Astrocyte of the spinal cord (primary cell): ENCODE measurements at regions not wholly inside any gene's neighbourhood (a gene's known extent, or its start where the extent isn't known, plus 50 kb on each side); places are given as distances from the start of the nearest gene placed in this dataset.

Source experiments
- DNase-seq: peaks from one replicate; pipeline ENCODE4 v3.0.0; 2011; ENCODE audit warnings: low read depth, low spot score
- H3K4me3 ChIP-seq: 2 replicates; pipeline ENCODE4 v1.5.1; 2011; ENCODE audit warnings: low read depth, mild to moderate bottlenecking, low read length, moderate library complexity
- CTCF ChIP-seq: IDR thresholded peaks from 2 replicates; pipeline ENCODE4 v1.5.1; 2012; ENCODE audit warnings: low read depth, mild to moderate bottlenecking, low read length, inconsistent platforms
- in situ Hi-C: cut with HindIII; loops from 2 replicates; pipeline ENCODE4 v1.10.0; 2017; ENCODE audit warnings: low sequenced_read_pairs

- H3K4me3 ChIP-seq: no peak overlapping the region
- in situ Hi-C loops: no loop called here
- DNase-seq: no peak
- TF ChIP-seq CTCF: no peak
These were observed 294.9 kb upstream of the ATP5MC3 start for GRCh38 chr2:175476374-175476773.

- in situ Hi-C loops: no loop called here
- TF ChIP-seq CTCF: no peak
- H3K4me3 ChIP-seq: no peak overlapping the region
- no peak for DNase-seq
These were observed 293.6 kb upstream of the ATP5MC3 start for GRCh38 chr2:175475130-175475529.

- no peak for DNase-seq
- in situ Hi-C loops: no loop called here
- TF ChIP-seq CTCF: no peak
- H3K4me3 ChIP-seq: no peak overlapping the region
These were observed 287.1 kb upstream of the ATP5MC3 start for GRCh38 chr2:175468431-175469098.

- TF ChIP-seq CTCF: no peak
- no peak for DNase-seq
- H3K4me3 ChIP-seq: no peak overlapping the region
- in situ Hi-C loops: no loop called here
These were observed 283.6 kb upstream of the ATP5MC3 start for GRCh38 chr2:175465101-175465500.

- no peak for TF ChIP-seq CTCF
- H3K4me3 ChIP-seq: no peak overlapping the region
- no peak for DNase-seq
- in situ Hi-C loops: no loop called here
These were observed 282.8 kb upstream of the ATP5MC3 start for GRCh38 chr2:175464311-175464670.

GRCh38 chr2:175463589-175464310 is 282.2 kb upstream of the ATP5MC3 start:
- no peak overlapping the region for H3K4me3 ChIP-seq
- DNase-seq: no peak
- in situ Hi-C loops: no loop called here
- no peak for TF ChIP-seq CTCF
